MM.1S (cell line): ENCODE measurements at regions not wholly inside any gene's neighbourhood (a gene's known extent, or its start where the extent isn't known, plus 50 kb on each side); places are given as distances from the start of the nearest gene placed in this dataset.

Source experiments
- EZH2 ChIP-seq: fragments of 300-600 bp; sonication (generic); optimal IDR thresholded peaks from 2 replicates; pipeline ENCODE3; 2017; ENCODE audit warnings: low read depth, mild to moderate bottlenecking, antibody characterized with exemption, low read length, mixed read lengths
- EZH2phosphoT487 ChIP-seq: fragments of 300-600 bp; sonication (generic); IDR thresholded peaks from 2 replicates; pipeline ENCODE4 v1.6.1; 2018; ENCODE audit warnings: antibody characterized with exemption, low read length
- TF ChIP-seq, protein P1 (sequence below): fragments of 300-600 bp; sonication (generic); IDR thresholded peaks from 2 replicates; pipeline ENCODE4 v1.5.1; 2016; ENCODE audit warnings: antibody characterized with exemption, low read length, mixed read lengths

DNA sequence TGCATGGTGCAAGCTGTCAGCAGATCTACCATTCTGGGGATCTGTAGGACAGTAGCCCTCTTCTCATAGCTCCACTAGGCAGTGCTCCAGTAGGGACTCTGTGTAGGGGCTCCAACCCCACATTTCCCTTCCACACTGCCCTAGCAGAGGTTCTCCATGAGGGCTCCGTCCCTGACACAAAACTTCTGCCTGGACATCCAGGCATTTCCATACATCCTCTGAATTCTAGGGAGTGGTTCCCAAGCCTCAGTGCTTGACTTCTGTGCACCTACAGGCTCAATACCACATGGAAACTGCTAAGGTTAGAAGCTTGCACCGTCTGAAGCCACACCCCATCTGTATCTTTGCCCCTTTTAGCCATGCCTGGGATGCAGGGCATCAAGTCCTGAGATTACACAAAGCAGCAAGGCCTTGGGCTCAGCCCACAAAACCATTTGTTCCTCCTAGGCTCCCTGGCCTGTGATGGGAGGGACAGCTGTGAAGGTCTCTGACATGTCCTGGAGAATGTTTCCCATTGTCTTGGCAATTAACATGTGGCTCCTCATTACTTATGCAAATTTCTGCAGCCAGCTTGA is 117.0 kb upstream of the NFIA start:
- TF ChIP-seq, protein P1, sequence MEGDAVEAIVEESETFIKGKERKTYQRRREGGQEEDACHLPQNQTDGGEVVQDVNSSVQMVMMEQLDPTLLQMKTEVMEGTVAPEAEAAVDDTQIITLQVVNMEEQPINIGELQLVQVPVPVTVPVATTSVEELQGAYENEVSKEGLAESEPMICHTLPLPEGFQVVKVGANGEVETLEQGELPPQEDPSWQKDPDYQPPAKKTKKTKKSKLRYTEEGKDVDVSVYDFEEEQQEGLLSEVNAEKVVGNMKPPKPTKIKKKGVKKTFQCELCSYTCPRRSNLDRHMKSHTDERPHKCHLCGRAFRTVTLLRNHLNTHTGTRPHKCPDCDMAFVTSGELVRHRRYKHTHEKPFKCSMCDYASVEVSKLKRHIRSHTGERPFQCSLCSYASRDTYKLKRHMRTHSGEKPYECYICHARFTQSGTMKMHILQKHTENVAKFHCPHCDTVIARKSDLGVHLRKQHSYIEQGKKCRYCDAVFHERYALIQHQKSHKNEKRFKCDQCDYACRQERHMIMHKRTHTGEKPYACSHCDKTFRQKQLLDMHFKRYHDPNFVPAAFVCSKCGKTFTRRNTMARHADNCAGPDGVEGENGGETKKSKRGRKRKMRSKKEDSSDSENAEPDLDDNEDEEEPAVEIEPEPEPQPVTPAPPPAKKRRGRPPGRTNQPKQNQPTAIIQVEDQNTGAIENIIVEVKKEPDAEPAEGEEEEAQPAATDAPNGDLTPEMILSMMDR = no peak
- TF ChIP-seq EZH2 (no peak), EZH2phosphoT487 (no peak)
